Heart right ventricle (tissue), 16 donors: ENCODE measurements at regions not wholly inside any gene's neighbourhood (a gene's known extent, or its start where the extent isn't known, plus 50 kb on each side); places are given as distances from the start of the nearest gene placed in this dataset.
"Not testable (repeated sequence)": the region's sequence is repeated elsewhere in the genome, so short reads cannot be mapped to it uniquely, and the experiment has no call there.

Experiments
- ATAC-seq, 8 donors: fragments of 200-7000 bp; cut with Tn5 transposase; one replicate each; pipeline ENCODE4 v1.9.1; 2020; ENCODE audit warnings: mild to moderate bottlenecking in 8 of 8, moderate library complexity in 8 of 8, moderate number of reproducible peaks in 1 of 8
- DNase-seq, 2 donors: peaks; one replicate each; pipeline ENCODE4 v3.0.0-alpha.2; 2020
- H3K27ac ChIP-seq, 10 donors: fragments of 200-600 bp; sonication (generic) in 2 of 10; one replicate each; pipeline versions ENCODE4 v1.5.0 to v1.8.0; 2020 to 2022; ENCODE audit warnings: mild to moderate bottlenecking in 3 of 10
- H3K27me3 ChIP-seq, 7 donors: fragments of 200-600 bp; one replicate each; pipeline ENCODE4 v1.8.0; 2021 to 2022; ENCODE audit warnings: mild to moderate bottlenecking in 2 of 7
- H3K36me3 ChIP-seq, 9 donors: fragments of 200-600 bp; sonication (generic) in 1 of 9; one replicate each; pipeline versions ENCODE4 v1.5.0 to v1.8.0; 2020 to 2022; ENCODE audit warnings: mild to moderate bottlenecking in 2 of 9
- H3K4me1 ChIP-seq, 9 donors: fragments of 200-600 bp; sonication (generic) in 1 of 9; one replicate each; pipeline versions ENCODE4 v1.5.0 to v1.8.0; 2020 to 2022; ENCODE audit warnings: mild to moderate bottlenecking in 4 of 9
- H3K4me3 ChIP-seq, 10 donors: fragments of 200-600 bp; sonication (generic) in 2 of 10; one replicate each; pipeline versions ENCODE4 v1.5.0 to v1.8.0; 2020 to 2022; ENCODE audit warnings: mild to moderate bottlenecking in 7 of 10, moderate library complexity in 2 of 10
- H3K9me3 ChIP-seq, 11 donors: fragments of 200-600 bp in 10 of 11; sonication (generic) in 2 of 11; one replicate each; pipeline versions ENCODE4 v1.5.0 to v1.8.0; 2013 to 2022; ENCODE audit warnings: mild to moderate bottlenecking in 2 of 11, control low read depth in 1 of 11, moderate library complexity in 1 of 11
- WGBS, 2 donors: extraction: QIAGEN DNeasy Blood & Tissue Kit; methylation state at CpG; one replicate each; pipeline ENCODE4 v1.1.7; 2013; ENCODE audit warnings: inconsistent platforms in 1 of 2; 5-methylcytosine and 5-hydroxymethylcytosine counted together
- intact Hi-C, 10 donors: fragments of 100-400 bp; cut with DNase I; formaldehyde crosslinking; loops; one replicate each; pipeline versions ENCODE4 v1.11.1 to v1.14.2; 2022
- donor health status: Arrhythmogenic right ventricular cardiomyopathy.
- donor health status: ischemic (EF 13 %, LVEDD 7.1; RV severe dilation, severe dysfunction).
- donor health status: healthy with polysubstance abuse.
- donor health status: DM: no; HTN: yes; CAD: no.
- donor health status: DM: no; HTN: no; CAD: no.
- donor health status: ischemic (EF 25% LVEDD 6.9; RV normal size, moderate dysfunction).
- donor health status: ischemic (EF 25% LVEDD 5.7; RV mildly dilated, moderate dysfunction).
- donor health status: healthy.
- donor health status: DM: yes; HTN: yes; CAD: no.
- donor health status: Ischemic cardiomyopathy.
- donor health status: ischemic (EF 35%, LVEDD 5.7; RV mildly dilated, moderate dysfunction).
- donor health status: nonischemic (EF 11% LVEDD 7.7; RV severe dilation, severe dysfunction).
- donor health status: DM: yes; HTN: yes; CAD: no.
- donor health status: PGD.
- donor health status: ischemic (EF 29% LVEDD 5.4; RV normal size, mild dysfunction).
- donor health status: nonischemic (EF 23%, LVEDD 6.1; RV moderate dilation, normal function).

GRCh38 chr2:87565116-87565515 is 182.8 kb upstream of the PLGLB2 start:
- H3K4me1 ChIP-seq, intact Hi-C loops, H3K27ac ChIP-seq, H3K4me3 ChIP-seq, H3K9me3 ChIP-seq, DNase-seq, H3K27me3 ChIP-seq, ATAC-seq, H3K36me3 ChIP-seq: not testable (repeated sequence)
- WGBS, 2 donors, result 94% methylated on average over 1 of the region's 3 CpGs

DNA sequence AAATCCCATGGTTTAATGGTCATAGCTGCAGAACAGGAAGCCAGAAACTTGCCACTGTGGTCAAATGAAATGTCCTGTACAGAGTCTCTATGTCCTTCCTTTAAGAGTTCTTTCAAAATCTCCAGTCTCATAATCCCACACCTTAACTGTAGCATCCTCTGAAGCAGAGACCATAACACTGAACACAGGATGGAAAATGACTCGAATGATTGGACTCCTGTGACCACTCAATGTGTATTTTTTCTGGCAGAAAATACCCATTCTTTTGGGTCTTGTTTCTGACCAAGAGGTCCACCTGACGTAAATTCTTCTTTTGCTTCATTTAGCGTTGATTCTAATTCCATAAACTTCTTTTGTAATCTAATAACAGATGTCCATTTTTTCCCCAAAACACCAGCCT is 181.4 kb upstream of the PLGLB2 start:
- intact Hi-C loops, ATAC-seq: not testable (repeated sequence)
- 90 to 91% methylated on average over 3 of the region's 3 CpGs for WGBS, 2 donors

GRCh38 chr2:87567093-87567492 is 180.8 kb upstream of the PLGLB2 start:
- H3K27me3 ChIP-seq, H3K4me3 ChIP-seq, DNase-seq, intact Hi-C loops, H3K36me3 ChIP-seq, H3K27ac ChIP-seq, H3K4me1 ChIP-seq, H3K9me3 ChIP-seq, ATAC-seq: not testable (repeated sequence)
- 94% methylated on average over 10 of the region's 11 CpGs for WGBS, 2 donors

More for the DNA sequence above, 181.4 kb upstream of the PLGLB2 start:
- not testable (repeated sequence) for H3K27ac ChIP-seq, DNase-seq, H3K4me1 ChIP-seq, H3K27me3 ChIP-seq, H3K4me3 ChIP-seq, H3K36me3 ChIP-seq, H3K9me3 ChIP-seq

DNA sequence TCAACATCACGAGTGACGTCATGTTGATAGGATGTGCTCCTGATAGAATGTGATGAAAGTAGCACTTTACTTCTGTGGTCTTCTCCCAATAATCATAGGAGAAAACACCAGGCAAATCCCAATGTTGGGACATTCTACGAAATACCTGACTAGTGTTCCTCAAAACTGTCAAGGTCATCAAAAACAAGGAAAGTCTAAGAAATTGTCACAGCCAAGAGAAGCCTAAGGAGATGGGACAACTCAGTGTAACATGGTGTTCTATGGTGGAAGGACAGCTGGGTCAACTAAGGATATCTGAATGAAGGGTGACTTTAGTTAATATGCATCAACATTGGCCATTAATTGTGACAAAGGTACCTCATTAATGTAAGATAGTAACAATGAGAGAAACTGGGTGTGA is 180.0 kb upstream of the PLGLB2 start:
- H3K9me3 ChIP-seq, intact Hi-C loops, H3K4me1 ChIP-seq, H3K36me3 ChIP-seq, H3K27ac ChIP-seq, ATAC-seq, H3K27me3 ChIP-seq, H3K4me3 ChIP-seq, DNase-seq: not testable (repeated sequence)
- WGBS, 2 donors, result 82 to 92% methylated on average over 2 of the region's 3 CpGs

DNA sequence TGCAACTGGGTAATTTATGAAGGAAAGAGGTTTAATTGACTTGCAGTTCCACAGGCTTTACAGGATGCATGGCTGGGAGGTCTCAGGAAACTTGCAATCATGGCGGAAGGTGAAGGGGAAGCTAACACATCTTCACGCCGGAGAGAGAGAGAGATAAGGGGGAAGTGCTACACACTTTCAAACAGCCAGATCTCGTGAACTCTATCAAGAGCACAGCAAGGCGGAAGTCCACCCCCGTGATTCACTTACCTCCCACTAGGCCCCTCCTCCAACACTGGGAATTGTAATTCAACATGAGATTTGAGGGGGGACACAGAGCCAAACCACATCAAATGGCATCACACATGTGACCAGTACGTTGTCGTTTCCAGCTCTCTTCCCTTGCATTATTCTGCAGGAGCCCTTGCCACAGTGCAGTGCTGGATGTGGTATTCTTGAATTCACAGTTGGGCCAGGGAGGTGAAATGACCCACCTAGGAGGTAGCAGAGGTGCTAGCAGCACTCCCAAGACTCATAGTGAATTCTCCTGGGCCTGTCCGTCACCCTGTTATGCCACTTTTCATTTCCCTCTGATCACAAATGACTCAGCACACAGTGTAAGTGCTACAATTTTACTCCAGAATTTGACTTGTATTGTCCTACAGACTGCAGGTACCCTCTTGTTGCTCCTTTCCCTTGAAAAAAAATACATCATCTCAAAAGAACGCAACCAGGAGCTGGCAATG is 179.2 kb upstream of the PLGLB2 start:
- H3K36me3 ChIP-seq, H3K4me3 ChIP-seq, H3K4me1 ChIP-seq, H3K9me3 ChIP-seq, H3K27ac ChIP-seq, H3K27me3 ChIP-seq, intact Hi-C loops, DNase-seq: not testable (repeated sequence)
- ATAC-seq, result peak in 1 of 8 donors; percentile 39
- 92 to 93% methylated on average over 8 of the region's 10 CpGs for WGBS, 2 donors

GRCh38 chr2:87569689-87570397 is 178.0 kb upstream of the PLGLB2 start:
- H3K4me1 ChIP-seq, ATAC-seq, DNase-seq, H3K9me3 ChIP-seq, H3K27ac ChIP-seq, intact Hi-C loops, H3K27me3 ChIP-seq, H3K4me3 ChIP-seq, H3K36me3 ChIP-seq: not testable (repeated sequence)
- 73 to 86% methylated on average over 7 to 10 of the region's 11 CpGs for WGBS, 2 donors

DNA sequence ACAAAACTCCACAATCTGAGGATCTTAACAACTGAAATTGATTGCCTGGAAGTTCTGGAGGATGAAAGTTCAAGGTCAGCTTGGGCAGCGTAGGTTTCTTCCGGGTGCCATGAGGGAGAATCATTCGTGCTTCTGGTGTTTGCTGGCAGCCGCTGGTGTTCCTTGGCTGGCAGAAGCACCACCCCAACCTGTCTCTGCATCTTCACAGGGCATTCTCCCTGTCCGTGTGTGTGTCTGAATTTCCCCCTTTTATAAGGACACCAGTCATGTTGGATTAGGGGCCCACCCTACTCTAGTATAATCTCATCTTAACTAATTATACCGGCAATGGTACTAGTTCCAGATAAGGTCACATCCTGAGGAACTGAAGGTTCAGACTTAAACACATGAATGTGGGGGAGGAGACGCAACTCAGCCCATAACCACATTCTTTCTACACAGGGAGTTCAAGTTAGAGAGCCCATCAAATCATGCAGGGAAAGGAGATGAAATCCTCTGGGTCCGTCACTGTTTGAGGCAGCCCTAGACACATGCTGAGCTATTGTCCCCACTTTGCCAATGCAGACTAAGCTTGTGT is 175.9 kb upstream of the PLGLB2 start:
- H3K27me3 ChIP-seq, DNase-seq, H3K36me3 ChIP-seq, H3K27ac ChIP-seq, H3K9me3 ChIP-seq, H3K4me3 ChIP-seq, ATAC-seq, intact Hi-C loops: not testable (repeated sequence)
- peaks cover 0 to 14% (median 0%) of the 10 kb centered on the region in 9 donors for H3K4me1 ChIP-seq
- 98 to 99% methylated on average over 2 to 3 of the region's 8 CpGs for WGBS, 2 donors

DNA sequence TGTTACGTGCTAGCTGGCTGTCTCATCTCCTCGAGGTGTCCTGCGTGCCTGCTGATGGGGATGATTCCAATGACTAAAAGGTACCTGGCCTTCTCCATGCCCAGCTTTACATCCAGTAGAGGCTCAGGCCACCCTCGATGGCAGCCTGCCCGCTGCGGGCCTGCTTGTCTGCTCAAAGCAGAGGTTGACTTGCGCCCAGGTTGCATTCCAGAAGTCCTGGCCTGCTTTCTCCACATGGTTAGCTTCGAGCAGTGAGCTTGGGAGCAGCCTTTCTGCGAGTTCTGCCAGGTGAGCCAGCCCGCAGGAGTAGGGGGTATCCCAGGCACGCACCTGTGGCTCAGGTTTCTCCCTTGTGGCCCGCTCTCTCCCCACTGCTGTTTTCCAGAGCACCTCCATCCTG is 175.0 kb upstream of the PLGLB2 start:
- peaks cover 0 to 14% (median 0%) of the 10 kb centered on the region in 9 donors for H3K4me1 ChIP-seq
- H3K36me3 ChIP-seq, H3K9me3 ChIP-seq, H3K27me3 ChIP-seq, H3K27ac ChIP-seq, DNase-seq, intact Hi-C loops, H3K4me3 ChIP-seq: not testable (repeated sequence)
- 63 to 78% methylated on average over 4 to 5 of the region's 12 CpGs for WGBS, 2 donors
- ATAC-seq, result peak in 1 of 8 donors; percentile 15

DNA sequence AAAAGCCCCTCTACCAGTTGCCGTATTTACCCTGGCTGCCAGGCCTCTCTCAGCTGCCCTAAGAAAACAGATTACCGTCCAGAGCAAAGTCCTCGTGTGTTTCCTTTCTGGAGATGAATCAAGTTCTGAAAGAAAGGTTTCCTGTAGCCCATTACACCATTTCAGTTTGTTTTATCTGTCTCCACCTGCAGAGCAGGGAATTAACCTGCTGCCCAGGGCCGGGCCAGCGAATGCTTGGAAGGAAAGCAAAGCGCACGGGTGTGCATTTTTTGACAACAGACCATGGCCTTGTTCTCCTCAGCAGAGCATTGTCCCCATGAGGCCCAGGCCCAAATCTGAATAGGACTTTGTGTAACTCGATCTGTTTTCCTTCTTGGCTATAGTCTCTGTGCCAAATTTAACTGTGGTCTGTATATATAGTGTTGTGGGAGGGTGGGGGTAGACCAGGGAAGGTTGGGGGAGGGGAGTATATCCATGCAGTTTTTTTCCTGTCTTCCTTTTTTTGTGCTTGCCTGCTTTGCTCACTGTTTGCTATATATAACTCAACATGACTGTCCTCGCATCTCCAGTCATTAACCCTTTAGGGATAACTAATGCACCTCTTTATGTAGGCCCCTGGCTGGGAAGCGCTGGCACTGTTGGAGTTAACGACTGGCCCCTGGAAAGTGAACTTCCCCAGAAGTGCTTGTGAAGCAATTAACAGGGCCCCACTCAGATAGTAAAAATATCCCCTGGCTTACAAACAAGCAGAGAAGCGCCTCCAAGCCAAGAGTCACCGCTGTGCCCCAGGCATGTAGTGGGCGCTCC is 174.3 kb upstream of the PLGLB2 start:
- 14 to 22% methylated on average over 4 of the region's 14 CpGs for WGBS, 2 donors
- H3K4me3 ChIP-seq, H3K27me3 ChIP-seq, DNase-seq, H3K36me3 ChIP-seq, H3K27ac ChIP-seq, H3K9me3 ChIP-seq, intact Hi-C loops: not testable (repeated sequence)
- H3K4me1 ChIP-seq, result peaks cover 0 to 14% (median 0%) of the 10 kb centered on the region in 9 donors
- peak; percentile 47 to 88 (median 67) for ATAC-seq

GRCh38 chr2:87574193-87575119 is 173.4 kb upstream of the PLGLB2 start:
- peak in 5 of 8 donors; percentile 19 to 38 (median 22) for ATAC-seq

More at GRCh38 chr2:87574193-87575119, 173.4 kb upstream of the PLGLB2 start:
- DNase-seq, H3K27ac ChIP-seq, H3K4me3 ChIP-seq, H3K9me3 ChIP-seq, H3K36me3 ChIP-seq, intact Hi-C loops, H3K27me3 ChIP-seq: not testable (repeated sequence)
- peaks cover 0 to 14% (median 0%) of the 10 kb centered on the region in 9 donors for H3K4me1 ChIP-seq
- 59% methylated on average over 4 to 7 of the region's 10 CpGs for WGBS, 2 donors
